ENCODE measurements at regions not wholly inside any gene's neighbourhood (a gene's known extent, or its start where the extent isn't known, plus 50 kb on each side); places are given as distances from the start of the nearest gene placed in this dataset.
"Not testable (repeated sequence)": the region's sequence is repeated elsewhere in the genome, so short reads cannot be mapped to it uniquely, and the experiment has no call there.

DNA sequence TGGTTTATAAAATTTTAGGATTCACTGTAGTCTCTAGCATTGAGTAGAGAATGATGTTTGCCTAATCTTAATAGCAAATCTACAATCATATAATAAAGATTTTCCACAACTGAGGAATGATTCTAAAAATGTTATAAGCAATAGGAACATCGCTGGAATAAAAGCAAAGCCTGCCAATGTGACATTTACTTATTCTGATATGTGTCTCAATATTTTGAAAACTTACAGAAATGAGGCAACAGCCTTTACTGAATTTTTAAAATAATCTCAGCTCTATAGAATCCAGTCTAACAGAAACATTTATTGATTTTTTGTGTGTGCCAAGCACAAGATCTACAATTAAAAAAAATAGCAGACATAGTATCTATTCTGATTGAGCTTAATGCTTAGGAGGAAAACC lies 303.7 kb upstream of the CCDC179 start:
- DNase-seq = no peak

DNA sequence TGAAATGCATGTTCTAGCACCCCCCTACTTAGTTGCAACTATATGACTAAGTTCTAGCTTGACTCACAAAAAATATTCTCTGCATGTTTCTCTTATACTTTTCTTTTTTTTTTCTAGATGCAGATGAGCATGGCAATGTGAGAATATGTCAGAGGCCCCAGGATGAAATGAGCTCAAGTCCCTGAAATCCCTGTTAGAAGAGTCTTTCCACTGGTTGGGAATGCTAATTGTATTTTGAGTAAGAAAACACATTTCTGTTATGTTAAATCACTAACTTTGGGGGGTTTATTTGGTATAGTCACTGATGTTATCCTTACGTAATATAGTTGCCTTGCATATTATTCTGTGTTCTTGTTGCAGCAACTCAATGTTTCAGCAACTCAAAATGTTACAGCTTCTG lies 306.1 kb upstream of the CCDC179 start:
- DNase-seq = no peak

DNA sequence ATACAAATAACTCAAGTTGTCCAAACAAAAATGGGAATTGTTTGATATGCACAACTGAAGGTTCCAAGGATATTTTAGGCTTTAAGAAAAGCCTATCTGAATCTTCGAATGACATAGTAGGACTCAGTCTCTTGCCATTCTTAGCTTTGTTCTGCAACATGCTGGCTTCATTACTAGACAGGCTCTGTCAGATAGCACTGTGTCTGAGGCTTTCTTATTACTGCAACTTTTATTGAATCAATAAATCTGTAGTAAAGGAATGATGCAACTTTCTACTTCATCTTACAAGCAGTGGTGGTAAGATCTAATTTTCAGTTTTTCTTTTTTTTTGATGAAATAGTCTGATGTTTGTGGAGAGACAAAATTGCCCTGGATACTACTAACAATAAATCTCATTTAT lies 319.3 kb upstream of the CCDC179 start:
- no peak for DNase-seq

DNA sequence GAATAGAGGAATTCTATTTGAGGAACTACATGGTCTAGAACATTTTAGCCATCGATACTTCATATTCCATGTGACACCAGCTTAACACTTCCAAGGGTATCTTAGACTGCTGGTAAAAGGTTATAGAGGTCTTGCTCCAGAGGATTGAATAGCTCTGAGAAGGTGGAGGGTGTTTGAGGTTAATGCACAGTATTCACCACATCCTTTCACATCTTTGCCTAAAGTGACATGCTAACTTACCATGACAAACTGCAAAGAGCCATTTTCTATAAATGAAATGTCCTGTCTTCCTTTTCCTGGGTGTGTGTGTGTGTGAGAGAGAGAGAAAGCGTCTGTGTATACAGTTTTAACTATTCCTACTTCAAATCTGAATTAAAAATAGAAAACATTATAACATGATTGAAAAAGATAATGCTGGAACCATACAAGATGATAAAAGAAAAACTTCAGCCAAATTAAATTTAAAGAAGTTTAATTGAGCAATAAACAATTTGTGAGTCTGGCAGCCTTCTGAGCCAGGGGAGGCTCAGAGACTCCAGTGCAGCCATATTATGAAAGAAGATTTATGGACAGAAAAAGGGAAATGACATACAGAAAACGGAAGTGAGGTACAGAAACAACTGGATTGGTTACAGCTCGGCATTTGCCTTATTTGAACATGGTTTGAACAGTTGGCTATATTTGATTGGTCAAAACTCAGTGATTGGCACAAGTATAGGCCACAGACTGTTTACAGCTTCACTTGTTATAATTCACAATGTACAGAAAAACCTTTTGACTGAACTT lies 320.9 kb upstream of the CCDC179 start:
- DNase-seq = no peak

DNA sequence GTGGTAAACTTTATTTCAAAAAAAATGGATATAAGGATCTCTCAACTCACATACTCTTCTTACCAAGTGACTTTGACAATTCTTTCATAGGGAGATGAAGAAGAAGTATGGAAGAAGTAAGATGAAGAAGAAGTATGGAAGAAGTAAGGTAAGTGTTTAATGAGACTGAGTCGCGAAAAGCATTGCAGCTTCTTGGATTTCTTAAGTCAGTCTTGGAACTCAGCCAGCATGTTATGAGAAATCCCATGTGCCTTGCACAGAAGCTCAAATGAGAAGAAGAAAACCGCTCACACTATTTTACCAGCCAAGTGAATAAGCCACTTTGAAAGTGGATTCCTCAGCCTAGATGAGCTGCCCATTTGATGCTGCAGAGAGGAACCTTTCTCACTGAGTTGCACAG lies 332.0 kb upstream of the CCDC179 start:
- DNase-seq = no peak

DNA sequence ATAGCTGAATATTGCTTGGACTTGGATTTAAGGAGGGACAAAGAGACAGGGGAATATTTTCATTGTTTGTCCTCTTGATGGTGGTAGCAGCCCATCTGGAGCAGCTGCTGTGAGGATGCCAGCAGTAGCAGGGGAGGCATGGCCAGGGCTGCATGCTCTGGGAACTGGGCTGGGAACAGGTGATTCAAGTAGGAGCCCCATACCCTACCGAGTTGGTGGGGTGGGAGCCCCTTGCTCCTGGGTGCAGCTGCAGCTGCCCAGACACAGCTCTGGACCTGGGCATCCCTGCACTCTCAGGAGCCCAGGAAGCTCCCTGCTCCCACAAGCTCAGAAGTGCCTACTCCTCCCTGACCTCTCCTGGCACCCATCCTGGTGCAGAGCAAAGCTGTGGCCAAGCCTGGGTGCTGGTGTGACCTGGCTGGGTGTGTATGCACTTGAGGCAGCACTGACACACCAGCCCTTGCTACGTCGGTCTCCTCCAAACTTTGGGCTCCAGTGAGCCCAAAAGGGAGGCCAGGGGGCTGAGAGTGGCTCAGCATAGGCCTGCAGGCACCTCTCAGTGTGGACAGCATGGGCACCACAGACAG lies 341.8 kb upstream of the CCDC179 start:
- DNase-seq = no peak

DNA sequence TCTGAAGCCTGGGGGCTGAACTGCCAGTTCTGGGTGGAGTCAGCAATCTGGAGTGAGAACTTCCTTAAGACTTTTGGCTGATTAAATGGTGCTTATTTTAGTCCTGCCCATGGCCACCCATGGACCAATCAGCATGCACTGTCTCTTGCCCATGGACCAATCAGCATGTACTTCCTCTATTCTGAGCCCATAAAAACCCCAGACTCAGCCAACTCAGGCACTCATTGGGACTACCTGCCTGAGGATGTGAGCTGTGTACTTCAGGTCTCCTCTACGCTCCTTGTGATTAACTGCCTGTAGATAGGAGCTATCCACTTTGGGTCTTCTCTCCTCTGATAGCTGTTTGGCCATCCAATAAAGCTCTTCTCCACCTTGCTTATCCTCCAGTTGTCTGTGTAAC lies 342.3 kb upstream of the CCDC179 start:
- no peak for DNase-seq

DNA sequence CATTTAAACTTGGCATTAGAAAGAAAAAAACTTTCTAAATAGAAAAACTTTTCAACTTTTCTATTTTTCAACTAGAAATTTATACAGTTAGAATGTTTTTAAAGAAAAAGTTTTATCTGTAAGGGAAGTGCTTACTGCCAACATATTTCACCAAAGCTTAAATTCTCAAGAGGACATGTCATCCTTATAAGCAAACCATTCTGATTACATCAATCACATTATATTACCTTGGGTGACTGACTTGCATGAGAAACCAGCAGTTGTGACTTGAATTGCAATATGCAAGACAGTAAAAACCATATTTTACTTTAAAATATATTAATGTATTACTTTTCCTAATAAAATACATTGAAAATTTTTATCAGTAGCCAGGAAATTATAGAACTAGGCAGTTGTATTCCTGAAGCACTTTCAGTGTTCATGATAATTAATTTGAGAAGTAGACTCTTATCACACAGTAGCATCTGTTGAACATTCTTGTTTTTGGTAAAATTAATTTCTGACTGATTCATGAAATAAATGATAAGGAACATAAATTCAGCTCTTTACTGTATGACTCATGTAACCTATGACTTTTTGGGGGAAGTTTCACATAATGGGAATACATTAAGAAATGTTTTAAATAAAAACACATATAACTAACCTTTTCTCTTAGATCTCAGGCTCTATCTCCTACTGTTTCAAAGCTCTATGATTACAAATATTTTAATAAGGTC lies 345.0 kb upstream of the CCDC179 start:
- no peak for DNase-seq

DNA sequence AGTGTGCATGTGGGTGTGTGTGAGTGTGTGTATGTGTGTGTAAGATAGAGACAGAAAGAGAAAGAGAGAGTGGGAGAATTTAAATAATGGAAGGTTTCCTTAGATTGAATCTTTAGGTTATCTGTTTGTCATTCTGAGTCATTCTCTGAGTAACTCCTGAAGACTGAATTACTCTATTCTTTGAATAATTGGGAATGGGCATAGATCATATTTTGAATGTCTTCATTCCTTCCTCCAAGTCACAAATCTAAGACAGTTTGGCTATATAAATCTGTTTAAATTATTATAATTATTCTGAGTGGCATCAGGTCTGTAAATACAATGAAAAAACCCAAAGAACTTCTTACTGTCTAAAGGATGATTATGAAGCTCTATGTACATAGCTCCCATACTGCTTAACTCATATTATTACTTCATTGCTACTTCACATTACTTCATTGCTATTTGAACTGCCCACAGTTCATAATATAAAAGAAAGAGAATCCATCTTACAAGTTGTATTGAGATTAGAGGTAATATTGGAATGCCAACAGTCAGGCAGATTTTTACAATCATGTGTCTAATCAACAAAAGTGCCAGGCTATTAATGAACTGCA lies 346.6 kb upstream of the CCDC179 start:
- no peak for DNase-seq

DNA sequence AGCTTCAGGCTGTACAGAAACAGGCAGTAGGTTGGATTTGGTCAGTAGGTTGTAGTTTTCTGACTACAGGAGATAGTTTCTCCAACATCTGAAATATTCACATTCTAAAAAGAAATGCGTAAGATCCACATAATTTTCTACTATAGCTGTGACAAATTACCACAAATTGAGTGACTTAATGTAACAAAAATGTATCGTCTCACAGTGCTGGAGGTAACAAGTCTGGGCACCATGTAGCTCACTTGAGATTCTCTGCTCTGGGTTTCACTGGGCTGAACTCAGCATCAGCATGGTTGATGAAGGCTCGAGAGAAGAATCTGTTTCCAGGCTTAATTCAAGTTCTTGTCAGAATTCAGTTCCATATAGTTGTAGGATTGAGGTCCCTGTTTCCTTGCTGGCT lies 350.9 kb upstream of the CCDC179 start:
- no peak for DNase-seq

DNA sequence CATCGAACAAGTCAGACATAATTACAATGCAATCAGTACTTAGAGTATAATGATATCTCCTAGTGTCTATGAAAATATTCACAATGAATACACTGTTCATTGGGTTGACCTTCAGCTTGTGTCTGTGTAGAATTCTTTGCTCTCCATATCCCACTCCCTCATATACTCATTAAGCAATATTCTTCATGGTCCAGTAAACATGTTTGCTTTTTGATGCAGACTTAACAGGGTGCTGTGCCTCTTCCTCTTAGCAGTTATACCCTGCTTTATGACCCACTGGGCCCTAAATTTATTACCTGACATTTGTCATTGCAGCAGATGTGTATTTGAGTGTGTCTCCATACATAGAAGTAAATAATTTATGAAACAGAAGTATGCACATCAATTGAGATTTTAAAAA lies 352.5 kb upstream of the CCDC179 start:
- no peak for DNase-seq

DNA sequence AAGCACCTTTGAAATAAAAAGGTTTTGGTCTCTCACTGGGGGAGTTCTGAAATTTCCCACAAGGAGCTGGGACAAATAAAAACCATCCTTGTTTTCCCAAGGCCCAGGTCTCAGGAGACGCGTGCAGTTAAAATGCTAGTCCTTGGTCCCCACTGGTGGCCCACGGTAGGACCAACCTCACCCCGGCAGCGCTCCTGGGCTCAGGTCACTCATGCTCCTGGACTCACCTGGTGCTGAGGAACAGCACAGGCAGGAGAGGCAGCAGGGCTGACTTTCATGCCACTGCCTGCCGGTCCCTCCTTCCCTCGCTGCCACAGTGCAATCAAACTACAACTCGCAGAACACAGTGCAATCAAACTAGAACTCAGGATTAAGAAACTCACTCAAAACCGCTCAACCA lies 356.8 kb upstream of the CCDC179 start:
- DNase-seq = no peak

DNA sequence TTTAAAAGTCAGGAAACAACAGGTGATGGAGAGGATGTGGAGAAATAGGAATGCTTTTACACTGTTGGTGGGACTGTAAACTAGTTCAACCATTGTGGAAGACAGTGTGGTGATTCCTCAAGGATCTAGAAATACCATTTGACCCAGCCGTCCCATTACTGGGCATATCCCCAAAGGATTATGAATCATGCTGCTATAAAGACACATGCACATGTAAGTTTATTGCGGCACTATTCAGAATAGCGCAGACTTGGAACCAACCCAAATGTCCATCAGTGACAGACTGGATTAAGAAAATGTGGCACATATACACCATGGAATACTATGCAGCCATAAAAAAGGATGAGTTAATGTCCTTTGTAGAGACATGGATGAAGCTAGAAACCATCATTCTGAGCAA lies 359.8 kb upstream of the CCDC179 start:
- DNase-seq = not testable (repeated sequence)

DNA sequence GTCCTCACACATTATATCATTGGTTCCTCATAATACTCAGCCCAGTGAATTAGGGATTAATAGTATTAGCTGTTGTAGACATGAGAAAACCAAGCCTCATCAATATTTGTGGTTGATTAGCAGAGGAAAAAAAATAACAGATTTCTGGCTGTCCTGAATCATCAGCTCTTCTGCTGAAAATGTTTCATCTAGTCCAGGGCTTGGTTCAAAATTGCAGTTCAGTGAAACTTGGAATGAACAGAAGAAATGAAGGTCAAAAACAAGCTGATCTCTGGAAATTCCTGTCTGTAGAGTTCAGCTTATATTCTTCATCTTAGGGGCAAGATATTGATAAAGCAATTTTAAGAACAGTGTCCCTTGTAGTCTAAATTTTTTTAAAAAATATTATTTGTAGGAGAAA lies 361.1 kb upstream of the CCDC179 start:
- DNase-seq = no peak

DNA sequence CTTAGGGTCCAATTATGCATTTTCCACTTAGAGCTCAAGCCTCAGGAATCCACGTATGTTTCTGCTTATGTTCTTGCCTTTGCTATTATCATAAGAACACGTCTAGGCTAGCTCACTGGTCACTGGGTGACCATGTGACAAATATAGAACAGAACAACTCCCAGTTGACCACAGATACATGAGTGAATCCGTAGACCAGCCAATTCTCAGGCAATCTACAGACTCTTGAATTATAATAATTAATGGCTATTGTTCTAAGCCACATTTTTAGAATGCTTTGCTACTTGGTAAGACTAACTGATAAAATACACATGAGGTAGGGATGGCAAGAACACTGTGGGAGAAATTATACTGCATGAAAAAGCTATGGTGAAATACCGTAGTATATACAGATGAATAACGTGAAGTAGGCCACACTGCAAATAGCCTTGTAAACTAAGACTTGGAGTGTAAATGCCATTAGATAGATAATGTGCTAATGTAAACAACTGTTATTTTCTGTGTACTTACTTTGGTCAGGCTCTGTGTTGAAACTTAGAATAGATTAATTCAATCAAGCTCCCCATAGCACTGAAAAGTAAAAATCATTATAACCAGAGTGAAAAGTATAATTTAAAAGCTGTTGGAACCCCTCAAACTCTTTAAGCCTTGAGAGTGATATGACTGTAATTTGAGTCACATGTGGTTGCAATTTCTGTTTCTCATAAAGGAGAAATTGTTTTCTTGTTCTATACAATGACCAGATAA lies 366.2 kb upstream of the CCDC179 start:
- no peak for DNase-seq

DNA sequence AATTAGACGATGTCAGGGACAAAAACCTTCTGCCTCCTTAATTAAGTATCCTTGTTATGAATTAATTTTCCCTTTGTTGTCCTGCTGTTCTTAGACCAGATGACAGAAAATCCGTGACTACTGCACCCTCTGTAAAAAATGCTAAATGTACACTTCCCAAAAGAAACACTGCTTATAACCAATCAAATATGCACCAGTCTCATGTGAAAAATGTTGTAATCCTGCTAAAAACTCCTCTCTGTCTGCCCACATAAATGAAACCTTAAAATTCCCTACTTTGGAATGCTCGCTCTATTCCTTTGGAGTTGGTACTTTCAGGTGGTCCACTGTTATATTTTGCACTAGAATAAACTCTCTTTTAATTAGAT lies 366.8 kb upstream of the CCDC179 start:
- no peak for DNase-seq

DNA sequence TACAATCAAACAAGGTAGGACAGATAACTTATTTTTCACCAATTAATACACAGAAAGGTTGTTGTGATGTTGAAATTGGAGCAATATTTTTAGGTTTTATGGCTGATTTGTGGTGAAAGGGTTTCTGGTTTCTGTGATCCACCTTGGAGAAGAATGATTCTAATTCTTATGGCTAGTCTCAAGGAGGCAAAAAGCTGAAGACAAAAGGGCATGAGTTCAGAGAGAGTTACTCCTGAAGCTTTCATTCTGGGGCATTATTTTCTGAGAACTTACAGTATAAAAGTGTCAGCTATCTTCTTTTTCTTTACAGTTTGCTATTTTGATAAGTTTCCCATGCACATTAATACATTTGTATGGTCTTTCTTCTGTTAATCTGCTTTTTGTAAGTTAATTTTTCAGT lies 372.4 kb upstream of the CCDC179 start:
- no peak for DNase-seq

DNA sequence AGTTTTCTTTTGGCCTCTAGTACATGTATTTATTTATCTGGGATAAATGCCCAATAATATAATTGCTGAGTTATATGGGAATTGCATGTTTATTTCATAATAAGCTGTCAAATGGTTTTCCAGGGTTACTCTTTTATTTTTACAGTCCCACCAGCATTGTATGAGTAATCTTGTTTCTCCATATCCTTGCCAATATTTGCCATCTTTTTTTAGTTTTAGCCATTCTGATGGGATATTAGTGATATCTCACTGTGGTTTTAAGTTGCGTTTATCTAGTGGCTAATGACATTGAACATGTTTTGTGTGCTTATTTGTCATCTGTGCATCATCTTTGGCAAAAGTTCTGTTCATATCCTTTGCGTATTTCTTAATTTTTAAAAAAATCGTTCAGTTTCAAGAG lies 372.8 kb upstream of the CCDC179 start:
- DNase-seq = no peak

DNA sequence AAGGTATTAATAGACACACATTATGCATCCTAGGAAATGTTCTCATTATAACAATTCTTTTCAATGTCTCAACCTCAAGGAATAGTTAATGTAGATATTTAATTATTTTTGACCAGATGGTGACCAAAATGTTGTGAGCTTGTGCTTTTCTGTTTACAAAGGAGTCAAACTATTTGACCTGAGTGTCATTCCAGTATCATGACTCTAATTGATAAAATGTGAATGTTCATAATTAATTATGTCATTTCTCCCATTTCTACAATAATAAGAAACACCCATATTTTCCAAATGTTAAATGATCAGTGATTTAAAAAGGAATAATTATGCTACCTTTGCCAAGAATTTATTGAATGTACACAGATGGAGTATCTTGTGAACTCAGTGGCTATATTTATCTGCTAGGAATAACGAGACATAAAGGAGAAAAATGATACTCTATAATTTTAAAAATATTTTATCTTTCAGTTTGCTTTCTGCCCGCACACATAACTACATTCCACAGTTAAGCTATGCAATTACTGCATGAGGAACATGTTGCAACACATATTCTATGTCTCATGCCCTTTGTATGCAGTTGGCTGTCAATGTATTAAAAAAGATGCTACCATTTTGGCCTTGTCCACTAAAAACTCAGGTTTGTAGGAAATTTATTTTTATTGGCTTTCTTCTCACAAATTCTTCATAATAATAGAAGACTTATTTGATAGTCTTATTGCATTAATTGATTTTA lies 376.7 kb upstream of the CCDC179 start:
- DNase-seq = no peak

DNA sequence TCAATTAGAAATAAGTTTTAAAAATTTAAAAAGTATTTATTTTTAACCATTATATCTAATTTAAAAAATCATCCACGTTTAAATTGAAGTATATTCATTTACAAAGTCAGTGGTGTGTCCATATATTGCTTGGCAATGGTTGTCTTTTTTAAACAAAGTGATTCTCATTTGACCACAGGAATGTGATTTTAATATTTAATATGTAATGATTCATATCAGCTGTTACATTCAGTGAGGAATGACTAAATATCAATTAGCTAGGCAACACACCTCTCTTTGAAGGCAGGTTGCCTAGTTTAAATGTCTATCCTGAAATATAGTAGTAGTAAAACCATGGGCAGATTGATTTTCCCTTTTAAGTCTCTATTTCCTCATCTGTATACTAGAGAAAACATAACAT lies 392.2 kb upstream of the CCDC179 start:
- DNase-seq = no peak

DNA sequence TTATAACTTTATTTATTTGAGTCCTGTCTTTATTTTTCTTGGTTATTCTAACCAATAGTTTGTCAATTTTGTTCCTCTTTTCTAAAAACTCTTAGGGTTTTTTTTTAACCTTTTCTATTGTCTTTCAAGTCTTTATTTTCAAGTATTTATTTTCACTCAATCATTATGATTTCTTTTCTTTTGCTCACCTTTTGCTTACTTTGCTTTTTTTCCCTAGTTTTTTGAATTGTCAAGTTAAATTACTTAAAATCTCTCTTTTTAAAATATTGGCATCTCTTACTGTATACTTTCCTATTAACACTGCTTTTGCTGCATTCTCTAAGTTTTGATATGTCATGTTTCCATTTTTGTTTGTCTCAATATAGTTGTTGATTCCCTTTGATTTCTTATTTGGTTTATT lies 396.8 kb upstream of the CCDC179 start:
- no peak for DNase-seq

DNA sequence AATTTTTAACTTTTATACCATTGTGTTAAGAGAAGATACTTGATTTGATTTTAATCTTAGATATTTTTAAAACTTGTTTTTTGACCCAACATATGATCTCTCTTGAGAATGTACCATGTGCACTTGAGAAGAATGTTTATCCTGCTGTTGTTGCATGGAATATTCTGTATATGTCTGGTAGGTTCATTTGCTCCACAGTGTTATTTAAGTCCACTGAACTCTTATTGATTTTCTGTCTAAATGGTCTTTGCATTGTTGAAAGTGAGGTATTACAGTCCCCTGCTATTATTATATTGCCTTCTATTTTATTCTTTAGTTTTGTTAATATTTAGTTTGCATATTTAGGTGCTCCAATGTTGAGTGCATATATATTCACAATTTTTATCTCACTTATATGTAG lies 397.3 kb upstream of the CCDC179 start:
- DNase-seq = no peak

DNA sequence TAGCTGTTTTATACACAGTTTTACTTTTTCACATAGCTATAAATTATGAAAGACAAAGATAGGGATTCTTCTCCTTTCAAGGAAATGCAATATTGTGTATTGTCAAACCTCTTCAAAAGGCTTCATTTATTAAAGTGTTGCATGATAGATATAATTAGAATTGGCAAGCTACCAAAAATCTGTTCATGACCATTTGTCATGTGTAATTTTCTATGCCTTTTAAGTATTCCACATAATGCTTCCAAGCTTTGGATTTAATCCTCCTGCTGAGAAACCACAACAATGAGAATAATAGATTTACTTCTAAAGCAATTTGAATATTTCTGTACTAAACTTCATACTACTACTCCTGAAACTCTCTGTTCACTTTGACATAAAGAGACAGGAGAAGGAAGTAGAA lies 403.2 kb upstream of the CCDC179 start:
- no peak for DNase-seq

Data from CD4-positive, alpha-beta T cell treated with Interleukin-17A for 1 hour (primary cell).